GM12878 (cell line): ENCODE measurements at regions not wholly inside any gene's neighbourhood (a gene's known extent, or its start where the extent isn't known, plus 50 kb on each side); places are given as distances from the start of the nearest gene placed in this dataset.

Experiments
- ATAC-seq: fragments of 200-7000 bp; cut with Tn5 transposase; 3 replicates; pipeline ENCODE4 v1.9.1; 2020; ENCODE audit warnings: mild to moderate bottlenecking, moderate library complexity
- BruUV-seq: library from RNA; stranded (reverse); fragments of 400-500 nt; replicated peaks from 2 replicates; lab custom pipeline; 2021; lab: Mats Ljungman, UMichigan
- CTCF ChIA-PET: fragments of 300-600 bp; sonication (Branson Sonifier 250); formaldehyde crosslinking; extraction: SDS; loops from one replicate; lab custom pipeline; 2021; ENCODE audit warnings: inconsistent platforms; lab: Yijun Ruan, JAX
- POLR2A ChIA-PET: fragments of 350-600 bp; formaldehyde crosslinking; extraction: SDS; loops from one replicate; lab custom pipeline; 2021; ENCODE audit warnings: inconsistent platforms; lab: Charles Lee
- RAD21 ChIA-PET: fragments of 300-600 bp; sonication (Branson Sonifier 250); formaldehyde crosslinking; loops from one replicate; lab custom pipeline; 2023; ENCODE audit warnings: antibody characterized with exemption; ENCODE audit not compliant: unreplicated experiment; lab: Charles Lee
- SMC1A ChIA-PET: fragments of 300-600 bp; sonication (Branson Sonifier 250); formaldehyde crosslinking; loops from one replicate; lab custom pipeline; 2023; ENCODE audit not compliant: unreplicated experiment, uncharacterized antibody; lab: Charles Lee
- DNase-seq: peaks from one replicate; pipeline ENCODE4 v3.0.0-alpha.2; 2011; ENCODE audit warnings: low read depth, low spot score
- FAIRE-seq: peaks from 3 replicates; lab custom pipeline; 2011; peaks lifted over from hg19 to GRCh38; lab: Jason Lieb, UNC
- H2AFZ ChIP-seq: 2 replicates; pipeline ENCODE4 v1.6.0; 2011; ENCODE audit warnings: low read depth, low read length, control low read depth; ENCODE audit not compliant: control insufficient read depth
- H3K27ac ChIP-seq: 2 replicates; pipeline ENCODE4 v1.5.1; 2011; ENCODE audit warnings: control low read depth; ENCODE audit not compliant: control insufficient read depth, insufficient read depth
- H3K27me3 ChIP-seq, 2 experiments: replicated peaks in 1 of 2; 2 replicates each; pipeline versions ENCODE4 v1.6.0 to v1.6.1; 2011; ENCODE audit warnings: low read length in 1 of 2; ENCODE audit not compliant: control insufficient read depth in 2 of 2, insufficient read depth in 2 of 2
- H3K36me3 ChIP-seq, 2 experiments: 2 replicates each; pipeline ENCODE4 v1.5.1; 2011; ENCODE audit warnings: low read length in 1 of 2; ENCODE audit not compliant: control insufficient read depth in 2 of 2, insufficient read depth in 2 of 2
- H3K4me1 ChIP-seq: 2 replicates; pipeline ENCODE4 v1.6.1; 2011; ENCODE audit warnings: mild to moderate bottlenecking, low read length, moderate library complexity, mixed read lengths; ENCODE audit not compliant: control insufficient read depth, insufficient read depth
- H3K4me2 ChIP-seq: 2 replicates; pipeline ENCODE4 v1.6.0; 2011; ENCODE audit warnings: control low read depth; ENCODE audit not compliant: control insufficient read depth, insufficient read depth
- H3K4me3 ChIP-seq: fragments of 200-600 bp; sonication (generic); 2 replicates; pipeline ENCODE4 v1.5.1; 2016
- H3K79me2 ChIP-seq: 2 replicates; pipeline ENCODE4 v1.6.0; 2011; ENCODE audit warnings: low read length; ENCODE audit not compliant: control insufficient read depth, insufficient read depth
- H3K9ac ChIP-seq: 2 replicates; pipeline ENCODE4 v1.8.0; 2011; ENCODE audit warnings: low read length, control low read depth, mixed read lengths; ENCODE audit not compliant: control insufficient read depth, insufficient read depth
- H3K9me3 ChIP-seq: replicated peaks from 3 replicates; pipeline ENCODE4 v1.5.1; 2011; ENCODE audit warnings: mild to moderate bottlenecking, low read length; ENCODE audit not compliant: control insufficient read depth, insufficient read depth
- H4K20me1 ChIP-seq: 2 replicates; pipeline ENCODE4 v1.6.0; 2011; ENCODE audit not compliant: control insufficient read depth, insufficient read depth
- ATF7 ChIP-seq: fragments of 450-650 bp; IDR thresholded peaks from 2 replicates; pipeline ENCODE4 v1.6.1; 2016; ENCODE audit warnings: low read depth, mild to moderate bottlenecking
- CEBPB ChIP-seq, 2 experiments: fragments of 150-350 bp in 1 of 2; IDR thresholded peaks; 2 replicates each; pipeline ENCODE4 v1.6.1; 2012 to 2014; ENCODE audit warnings: low read depth in 2 of 2, low read length in 2 of 2, borderline replicate concordance in 1 of 2, inconsistent platforms in 1 of 2
- CREB1 ChIP-seq: IDR thresholded peaks from 2 replicates; pipeline ENCODE4 v1.6.1; 2012; ENCODE audit warnings: low read depth, mild to moderate bottlenecking, inconsistent platforms
- EGR1 ChIP-seq, 2 experiments: IDR thresholded peaks; 1 replicate in 1 of 2; 2 replicates in 1 of 2; pipeline ENCODE4 v1.6.1; 2011 to 2012; ENCODE audit warnings: low read depth in 2 of 2, low read length in 2 of 2, borderline replicate concordance in 1 of 2, mild to moderate bottlenecking in 1 of 2, moderate library complexity in 1 of 2
- EP300 ChIP-seq, 2 experiments: fragments of 150-350 bp in 1 of 2; IDR thresholded peaks; 2 replicates each; pipeline ENCODE4 v1.6.1; 2011 to 2012; ENCODE audit warnings: low read depth in 2 of 2, low read length in 2 of 2, borderline replicate concordance in 1 of 2, improper control_type of control experiment in 1 of 2, inconsistent platforms in 1 of 2; ENCODE audit not compliant: control insufficient read depth in 1 of 2
- IKZF2 ChIP-seq, 2 experiments: fragments of 450-650 bp; IDR thresholded peaks; 2 replicates each; pipeline ENCODE4 v1.6.1; 2017; ENCODE audit warnings: mild to moderate bottlenecking in 2 of 2, moderate library complexity in 2 of 2
- LARP7 ChIP-seq: fragments of 450-650 bp; IDR thresholded peaks from 2 replicates; pipeline ENCODE4 v1.6.1; 2017; ENCODE audit warnings: mild to moderate bottlenecking
- MAX ChIP-seq: IDR thresholded peaks from 2 replicates; pipeline ENCODE4 v1.6.1; 2012; ENCODE audit warnings: low read depth, low read length, improper control_type of control experiment
- NKRF ChIP-seq: fragments of 450-650 bp; conservative IDR thresholded peaks from 2 replicates; pipeline ENCODE4 v1.6.1; 2017; ENCODE audit warnings: mild to moderate bottlenecking, moderate library complexity
- RAD21 ChIP-seq: IDR thresholded peaks from 2 replicates; pipeline ENCODE4 v1.6.1; 2011; ENCODE audit warnings: mild to moderate bottlenecking, low read depth, low read length, moderate library complexity; ENCODE audit not compliant: insufficient read depth
- RELA ChIP-seq: fragments of 450-650 bp; IDR thresholded peaks from 2 replicates; pipeline ENCODE4 v1.8.0; 2014; ENCODE audit warnings: borderline replicate concordance; ENCODE audit not compliant: partially characterized antibody
- SMARCA5 ChIP-seq: fragments of 450-650 bp; IDR thresholded peaks from 2 replicates; pipeline ENCODE4 v1.6.1; 2017; ENCODE audit warnings: mild to moderate bottlenecking
- SP1 ChIP-seq: IDR thresholded peaks from one replicate; pipeline ENCODE4 v1.6.1; 2011; ENCODE audit warnings: low read depth, low read length
- SRF ChIP-seq, 2 experiments: IDR thresholded peaks; 2 replicates each; pipeline ENCODE4 v1.6.1; 2011; ENCODE audit warnings: low read depth in 2 of 2, low read length in 2 of 2, mild to moderate bottlenecking in 1 of 2, moderate library complexity in 1 of 2
- YY1 ChIP-seq: IDR thresholded peaks from 2 replicates; pipeline ENCODE4 v1.6.1; 2011; ENCODE audit warnings: low read depth, mild to moderate bottlenecking, low read length
- ZBED1 ChIP-seq: IDR thresholded peaks from 2 replicates; pipeline ENCODE4 v1.6.1; 2016; ENCODE audit warnings: borderline replicate concordance
- ZNF622 ChIP-seq: fragments of 450-650 bp; IDR thresholded peaks from 2 replicates; pipeline ENCODE4 v1.6.1; 2017; ENCODE audit warnings: mild to moderate bottlenecking, inconsistent platforms
- ZZZ3 ChIP-seq: IDR thresholded peaks from 2 replicates; pipeline ENCODE4 v1.6.1; 2011; ENCODE audit warnings: low read depth; ENCODE audit not compliant: control insufficient read depth, insufficient read length
- WGBS: methylation state at CpG from one replicate; pipeline ENCODE4 v1.1.6; 2016; ENCODE audit warnings: low lambda C conversion rate; ENCODE audit not compliant: insufficient replicate concordance, insufficient coverage; ENCODE audit errors: missing lambda C conversion rate; 5-methylcytosine and 5-hydroxymethylcytosine counted together
- in situ Hi-C: fragments of 300-500 bp; cut with MboI; formaldehyde crosslinking; loops from 9 replicates; pipeline ENCODE4 v1.14.3; 2018; ENCODE audit warnings: mixed read lengths
- intact Hi-C: fragments of 100-400 bp; cut with micrococcal nuclease; formaldehyde crosslinking; loops from one replicate; pipeline ENCODE4 v1.14.2; 2022; ENCODE audit not compliant: unreplicated experiment
- TF ChIP-seq, protein P1 (sequence below): fragments of 450-650 bp; IDR thresholded peaks from 2 replicates; pipeline ENCODE4 v1.6.1; 2016; ENCODE audit warnings: mild to moderate bottlenecking
- TF ChIP-seq, protein P2 (sequence below): IDR thresholded peaks from 2 replicates; pipeline ENCODE4 v1.6.1; 2011; ENCODE audit warnings: low read depth, mild to moderate bottlenecking, low read length, moderate library complexity, borderline replicate concordance; ENCODE audit errors: extremely low read depth

DNA sequence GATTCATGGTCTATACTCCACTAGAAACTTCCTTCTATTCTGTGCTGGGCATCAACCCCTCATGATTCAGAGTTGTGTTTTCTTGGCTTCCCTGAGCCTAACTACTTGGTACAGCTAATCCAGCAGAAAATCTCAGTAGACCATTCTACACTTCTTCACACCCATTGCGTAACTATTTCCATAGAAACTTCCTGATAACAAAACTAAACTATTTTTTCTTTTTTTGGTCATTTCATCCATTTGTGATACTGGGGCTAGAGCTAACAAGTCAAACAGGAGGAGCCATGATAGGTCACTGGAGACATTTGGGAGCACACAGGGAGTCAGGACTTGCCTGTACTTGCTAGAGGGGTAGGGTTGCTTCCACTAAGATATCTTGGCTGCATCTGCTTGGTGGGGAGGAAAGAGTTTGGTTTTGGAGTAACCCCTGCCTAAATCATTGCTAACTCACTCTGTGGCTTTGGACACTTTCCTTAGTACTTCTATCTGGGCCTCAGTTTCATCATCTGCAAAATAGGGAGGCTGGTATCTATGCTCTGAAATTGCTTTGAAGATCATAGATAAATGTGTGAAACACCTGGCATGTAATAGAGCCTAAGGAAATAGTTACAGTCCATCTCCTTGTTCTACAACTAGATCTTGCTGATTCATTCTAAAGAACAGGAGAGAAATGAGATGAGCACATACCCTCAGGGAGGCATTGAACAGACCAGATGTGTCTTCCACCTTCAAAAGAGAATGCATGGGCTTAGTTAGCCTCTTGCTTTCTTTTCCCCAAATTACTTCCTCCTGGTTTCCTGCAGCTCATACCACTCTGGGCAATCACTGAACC lies 127.9 kb upstream of the ADGRF1 start (continued):
- TF ChIP-seq SP1, result no peak

GRCh38 chr6:47168180-47168579 lies 126.0 kb upstream of the ADGRF1 start:
- intact Hi-C loops, result no loop called here
- H3K4me2 ChIP-seq, result no peak overlapping the region
- H3K27me3 ChIP-seq, result no peaks in the 10 kb centered on the region
- ChIA-PET SMC1A (interaction anchor here (1.8 kb wide), 1 partner anchor 35 kb away, joined by 3 read pairs; no protein-coding TSS in a partner anchor), CTCF (no interaction called here), RAD21 (interaction anchor here (0.7 to 0.9 kb wide), 2 partner anchors 75 to 79 kb away, joined by 3 read pairs; no protein-coding TSS in a partner anchor), POLR2A (no interaction called here)
- in situ Hi-C loops, result no loop called here
- H3K4me3 ChIP-seq, result no peak overlapping the region
- H3K27ac ChIP-seq, result no peak overlapping the region
- H3K79me2 ChIP-seq, result no peaks in the 10 kb centered on the region
- TF ChIP-seq, protein P1, sequence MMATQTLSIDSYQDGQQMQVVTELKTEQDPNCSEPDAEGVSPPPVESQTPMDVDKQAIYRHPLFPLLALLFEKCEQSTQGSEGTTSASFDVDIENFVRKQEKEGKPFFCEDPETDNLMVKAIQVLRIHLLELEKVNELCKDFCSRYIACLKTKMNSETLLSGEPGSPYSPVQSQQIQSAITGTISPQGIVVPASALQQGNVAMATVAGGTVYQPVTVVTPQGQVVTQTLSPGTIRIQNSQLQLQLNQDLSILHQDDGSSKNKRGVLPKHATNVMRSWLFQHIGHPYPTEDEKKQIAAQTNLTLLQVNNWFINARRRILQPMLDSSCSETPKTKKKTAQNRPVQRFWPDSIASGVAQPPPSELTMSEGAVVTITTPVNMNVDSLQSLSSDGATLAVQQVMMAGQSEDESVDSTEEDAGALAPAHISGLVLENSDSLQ, result no peak
- TF ChIP-seq EP300 (IDR thresholded peaks at IDR 0.05; ENCODE audit: borderline replicate concordance in 1 of 2, control insufficient read depth in 1 of 2, low read depth in 2 of 2, low read length in 2 of 2) (no peak), ZBED1 (no peak), EGR1 (IDR thresholded peaks at IDR 0.05; ENCODE audit: borderline replicate concordance in 1 of 2, low read depth in 2 of 2, low read length in 2 of 2) (no peak), NKRF (no peak), YY1 (no peak), SMARCA5 (no peak), CREB1 (no peak), ZNF622 (no peak), ATF7 (no peak), CEBPB (IDR thresholded peaks at IDR 0.05; ENCODE audit: borderline replicate concordance in 1 of 2, low read depth in 2 of 2, low read length in 2 of 2) (no peak), LARP7 (no peak), ZZZ3 (no peak), MAX (no peak), SRF (IDR thresholded peaks at IDR 0.05; ENCODE audit: low read depth in 2 of 2, low read length in 2 of 2) (no peak), RELA (no peak), RAD21 (no peak), IKZF2 (IDR thresholded peaks at IDR 0.05) (no peak)
- TF ChIP-seq, protein P2, sequence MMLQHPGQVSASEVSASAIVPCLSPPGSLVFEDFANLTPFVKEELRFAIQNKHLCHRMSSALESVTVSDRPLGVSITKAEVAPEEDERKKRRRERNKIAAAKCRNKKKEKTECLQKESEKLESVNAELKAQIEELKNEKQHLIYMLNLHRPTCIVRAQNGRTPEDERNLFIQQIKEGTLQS, result no peak
- H3K9ac ChIP-seq, result no peak overlapping the region
- no peak overlapping the region for H2AFZ ChIP-seq
- no peaks in the 10 kb centered on the region for H3K36me3 ChIP-seq
- FAIRE-seq (no peak), ATAC-seq (no peak), DNase-seq (no peak)
- BruUV-seq, result no TSS peak
- H3K4me1 ChIP-seq, result no peaks in the 10 kb centered on the region; the same call in 1 of the 2 replicates
- H3K9me3 ChIP-seq, result no peaks in the 10 kb centered on the region
- 20% methylated on average over 2 of the region's 2 CpGs for WGBS
- no peaks in the 10 kb centered on the region for H4K20me1 ChIP-seq
